Smooth muscle cell (in vitro differentiated cells): ENCODE measurements at regions not wholly inside any gene's neighbourhood (a gene's known extent, or its start where the extent isn't known, plus 50 kb on each side); places are given as distances from the start of the nearest gene placed in this dataset.
"Not testable (repeated sequence)": the region's sequence is repeated elsewhere in the genome, so short reads cannot be mapped to it uniquely, and the experiment has no call there.

Experiments used
- DNase-seq: peaks from one replicate; lab custom pipeline; 2025; ENCODE audit not compliant: unreplicated experiment; lab: John Stamatoyannopoulos, UW
- H2AFZ ChIP-seq: fragments of 200-600 bp; sonication (generic); 2 replicates; pipeline ENCODE4 v1.6.0; 2016; ENCODE audit warnings: antibody characterized with exemption, low read depth, mild to moderate bottlenecking
- H3F3A ChIP-seq: fragments of 200-600 bp; sonication (generic); 2 replicates; pipeline ENCODE4 v1.6.0; 2017; ENCODE audit warnings: antibody characterized with exemption, low read depth
- H3K27ac ChIP-seq: fragments of 200-600 bp; sonication (generic); 2 replicates; pipeline ENCODE4 v1.5.1; 2016; ENCODE audit warnings: low read depth, mild to moderate bottlenecking
- H3K27me3 ChIP-seq: fragments of 200-600 bp; sonication (generic); 2 replicates; pipeline ENCODE4 v1.6.1; 2016; ENCODE audit warnings: low read depth, mild to moderate bottlenecking
- H3K36me3 ChIP-seq: fragments of 200-600 bp; sonication (generic); 2 replicates; pipeline ENCODE4 v1.5.1; 2016; ENCODE audit warnings: low read depth
- H3K4me1 ChIP-seq: fragments of 200-600 bp; sonication (generic); 2 replicates; pipeline ENCODE4 v1.5.1; 2016; ENCODE audit warnings: low read depth
- H3K4me2 ChIP-seq: fragments of 200-600 bp; sonication (generic); 2 replicates; pipeline ENCODE4 v1.6.0; 2016; ENCODE audit warnings: mild to moderate bottlenecking
- H3K4me3 ChIP-seq: fragments of 200-600 bp; sonication (generic); 2 replicates; pipeline ENCODE4 v1.5.1; 2016; ENCODE audit warnings: mild to moderate bottlenecking
- H3K79me2 ChIP-seq: fragments of 200-600 bp; sonication (generic); 2 replicates; pipeline ENCODE4 v1.6.0; 2016; ENCODE audit warnings: low read depth, mild to moderate bottlenecking
- H3K9ac ChIP-seq: fragments of 200-600 bp; sonication (generic); 2 replicates; pipeline ENCODE4 v1.6.0; 2016; ENCODE audit warnings: low read depth
- H3K9me3 ChIP-seq: fragments of 200-600 bp; sonication (generic); replicated peaks from 2 replicates; pipeline ENCODE4 v1.5.1; 2016; ENCODE audit warnings: low read depth
- H4K20me1 ChIP-seq: fragments of 200-600 bp; sonication (generic); 2 replicates; pipeline ENCODE4 v1.6.0; 2016; ENCODE audit warnings: low read depth
- WGBS: methylation state at CpG from one replicate; pipeline ENCODE4 v1.1.7; 2016; ENCODE audit warnings: low lambda C conversion rate; 5-methylcytosine and 5-hydroxymethylcytosine counted together
- TF ChIP-seq, protein P1 (sequence below): fragments of 200-600 bp; sonication (generic); IDR thresholded peaks from 2 replicates; pipeline ENCODE4 v1.5.1; 2017; ENCODE audit warnings: borderline replicate concordance, mild to moderate bottlenecking, antibody characterized with exemption; ENCODE audit not compliant: insufficient read depth, poor library complexity, severe bottlenecking

DNA sequence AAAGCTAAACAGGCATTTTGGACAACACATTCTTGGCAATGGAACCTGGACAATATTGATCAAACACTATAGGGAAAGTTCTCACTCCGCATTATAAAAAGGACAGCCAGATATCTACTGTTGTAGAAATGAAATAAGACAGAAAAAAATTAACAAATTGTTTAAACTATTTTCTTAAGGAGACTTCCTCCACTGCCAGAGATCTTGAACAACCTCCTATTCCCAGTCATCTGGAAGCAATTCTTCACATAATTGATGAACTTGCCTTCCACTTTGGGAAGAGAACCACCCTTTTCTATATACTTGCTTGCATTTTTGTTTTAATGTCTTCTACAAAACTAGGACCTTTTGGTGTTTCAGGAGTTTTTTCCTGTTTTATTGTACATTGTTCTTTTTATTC is 216.1 kb downstream of the CASP12 start:
- TF ChIP-seq, protein P1, sequence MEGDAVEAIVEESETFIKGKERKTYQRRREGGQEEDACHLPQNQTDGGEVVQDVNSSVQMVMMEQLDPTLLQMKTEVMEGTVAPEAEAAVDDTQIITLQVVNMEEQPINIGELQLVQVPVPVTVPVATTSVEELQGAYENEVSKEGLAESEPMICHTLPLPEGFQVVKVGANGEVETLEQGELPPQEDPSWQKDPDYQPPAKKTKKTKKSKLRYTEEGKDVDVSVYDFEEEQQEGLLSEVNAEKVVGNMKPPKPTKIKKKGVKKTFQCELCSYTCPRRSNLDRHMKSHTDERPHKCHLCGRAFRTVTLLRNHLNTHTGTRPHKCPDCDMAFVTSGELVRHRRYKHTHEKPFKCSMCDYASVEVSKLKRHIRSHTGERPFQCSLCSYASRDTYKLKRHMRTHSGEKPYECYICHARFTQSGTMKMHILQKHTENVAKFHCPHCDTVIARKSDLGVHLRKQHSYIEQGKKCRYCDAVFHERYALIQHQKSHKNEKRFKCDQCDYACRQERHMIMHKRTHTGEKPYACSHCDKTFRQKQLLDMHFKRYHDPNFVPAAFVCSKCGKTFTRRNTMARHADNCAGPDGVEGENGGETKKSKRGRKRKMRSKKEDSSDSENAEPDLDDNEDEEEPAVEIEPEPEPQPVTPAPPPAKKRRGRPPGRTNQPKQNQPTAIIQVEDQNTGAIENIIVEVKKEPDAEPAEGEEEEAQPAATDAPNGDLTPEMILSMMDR, result no peak
- 95% methylated on average over 1 of the region's 1 CpG for WGBS
- no peaks in the 10 kb centered on the region for H3F3A ChIP-seq
- no peak overlapping the region for H3K4me2 ChIP-seq
- no peaks in the 10 kb centered on the region for H4K20me1 ChIP-seq
- no peak overlapping the region for H2AFZ ChIP-seq
- no peak for DNase-seq
- H3K9ac ChIP-seq, result no peak overlapping the region
- H3K36me3 ChIP-seq, result no peaks in the 10 kb centered on the region
- H3K27ac ChIP-seq, result no peak overlapping the region
- no peaks in the 10 kb centered on the region for H3K4me1 ChIP-seq
- no peaks in the 10 kb centered on the region for H3K27me3 ChIP-seq
- H3K4me3 ChIP-seq, result no peak overlapping the region
- no peaks in the 10 kb centered on the region for H3K9me3 ChIP-seq
- no peaks in the 10 kb centered on the region for H3K79me2 ChIP-seq

GRCh38 chr11:104679258-104679657 is 219.0 kb downstream of the CASP12 start:
- no peak overlapping the region for H3K27ac ChIP-seq
- no peak for DNase-seq
- no peak overlapping the region for H2AFZ ChIP-seq
- TF ChIP-seq, protein P1, result no peak
- no peaks in the 10 kb centered on the region for H3K36me3 ChIP-seq
- no peak overlapping the region for H3K4me3 ChIP-seq
- no peaks in the 10 kb centered on the region for H3K79me2 ChIP-seq
- no peaks in the 10 kb centered on the region for H3K4me1 ChIP-seq
- 96% methylated on average over 2 of the region's 2 CpGs for WGBS
- H4K20me1 ChIP-seq, result no peaks in the 10 kb centered on the region
- no peak overlapping the region for H3K4me2 ChIP-seq
- no peaks in the 10 kb centered on the region for H3K27me3 ChIP-seq
- no peaks in the 10 kb centered on the region for H3K9me3 ChIP-seq
- no peaks in the 10 kb centered on the region for H3F3A ChIP-seq
- no peak overlapping the region for H3K9ac ChIP-seq

GRCh38 chr11:104678408-104678807 is 219.9 kb downstream of the CASP12 start:
- WGBS, result 60% methylated on average over 2 of the region's 2 CpGs
- no peak overlapping the region for H3K27ac ChIP-seq

DNA sequence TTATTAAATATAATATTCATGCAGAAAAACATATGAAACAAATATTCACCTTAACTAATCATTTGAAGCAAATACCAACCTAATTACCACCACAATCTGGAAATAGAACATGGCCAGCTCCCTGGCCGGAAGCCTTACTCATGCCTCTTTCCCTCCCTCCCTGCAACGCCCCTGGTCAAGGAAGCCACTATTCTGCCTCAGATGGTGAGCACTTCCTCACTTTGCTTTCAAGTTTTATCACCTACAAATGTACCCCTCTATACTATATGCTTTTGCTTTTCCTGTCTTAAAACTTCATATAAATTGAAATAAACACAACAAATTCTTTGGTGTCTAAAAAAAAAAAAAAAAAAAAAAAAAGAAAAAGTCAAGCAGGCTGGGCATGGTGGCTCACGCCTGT is 221.2 kb downstream of the CASP12 start:
- H3K27ac ChIP-seq, H3F3A ChIP-seq, DNase-seq, H3K9me3 ChIP-seq, H3K79me2 ChIP-seq, H3K36me3 ChIP-seq, H3K4me1 ChIP-seq, H3K27me3 ChIP-seq, H4K20me1 ChIP-seq, H3K9ac ChIP-seq, H2AFZ ChIP-seq, H3K4me2 ChIP-seq, H3K4me3 ChIP-seq: not testable (repeated sequence)
- WGBS, result 90% methylated on average over 1 of the region's 3 CpGs

More at GRCh38 chr11:104678408-104678807, 219.9 kb downstream of the CASP12 start:
- TF ChIP-seq, protein P1, result no peak
- Histone ChIP-seq H3K9ac (no peak overlapping the region), H3K79me2 (no peaks in the 10 kb centered on the region), H3K36me3 (no peaks in the 10 kb centered on the region), H2AFZ (no peak overlapping the region), H4K20me1 (no peaks in the 10 kb centered on the region), H3K27me3 (no peaks in the 10 kb centered on the region), H3K9me3 (no peaks in the 10 kb centered on the region), H3F3A (no peaks in the 10 kb centered on the region), H3K4me1 (no peaks in the 10 kb centered on the region), H3K4me3 (no peak overlapping the region), H3K4me2 (no peak overlapping the region)
- no peak for DNase-seq
